Fibroblast of mammary gland (primary cell): ENCODE measurements at regions not wholly inside any gene's neighbourhood (a gene's known extent, or its start where the extent isn't known, plus 50 kb on each side); places are given as distances from the start of the nearest gene placed in this dataset.

Source experiments
- DNase-seq: peaks from one replicate; pipeline ENCODE4 v3.0.0-alpha.2; 2010; ENCODE audit warnings: low read depth
- H3K4me3 ChIP-seq: 2 replicates; pipeline ENCODE4 v1.5.1; 2011; ENCODE audit warnings: low read depth, mild to moderate bottlenecking, low read length, moderate library complexity; ENCODE audit not compliant: control insufficient read depth
- TF ChIP-seq, protein P1 (sequence below): conservative IDR thresholded peaks from 2 replicates; pipeline ENCODE4 v1.5.1; 2011; ENCODE audit warnings: low read depth, low read length, inconsistent platforms; ENCODE audit not compliant: control insufficient read depth, insufficient read depth

DNA sequence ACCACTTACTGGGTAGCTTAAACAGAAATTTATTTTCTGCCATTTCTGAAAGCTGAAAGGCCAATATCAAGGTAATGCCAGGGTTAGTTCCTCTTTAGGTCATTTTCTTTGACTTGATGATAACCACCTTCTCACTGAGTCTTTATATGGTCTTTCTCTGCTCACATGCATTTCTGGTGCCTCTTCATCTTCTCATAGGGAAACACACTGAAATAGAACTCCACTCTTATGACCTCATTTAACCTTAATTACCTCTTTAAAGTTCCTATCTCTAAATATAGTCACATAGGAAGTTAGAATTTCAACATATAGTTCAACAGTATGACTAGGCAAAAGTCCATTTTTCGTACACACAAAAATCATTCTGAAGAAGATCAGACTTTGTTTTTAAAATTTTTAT lies 616.8 kb upstream of the VRK2 start:
- DNase-seq, result no peak
- TF ChIP-seq, protein P1, sequence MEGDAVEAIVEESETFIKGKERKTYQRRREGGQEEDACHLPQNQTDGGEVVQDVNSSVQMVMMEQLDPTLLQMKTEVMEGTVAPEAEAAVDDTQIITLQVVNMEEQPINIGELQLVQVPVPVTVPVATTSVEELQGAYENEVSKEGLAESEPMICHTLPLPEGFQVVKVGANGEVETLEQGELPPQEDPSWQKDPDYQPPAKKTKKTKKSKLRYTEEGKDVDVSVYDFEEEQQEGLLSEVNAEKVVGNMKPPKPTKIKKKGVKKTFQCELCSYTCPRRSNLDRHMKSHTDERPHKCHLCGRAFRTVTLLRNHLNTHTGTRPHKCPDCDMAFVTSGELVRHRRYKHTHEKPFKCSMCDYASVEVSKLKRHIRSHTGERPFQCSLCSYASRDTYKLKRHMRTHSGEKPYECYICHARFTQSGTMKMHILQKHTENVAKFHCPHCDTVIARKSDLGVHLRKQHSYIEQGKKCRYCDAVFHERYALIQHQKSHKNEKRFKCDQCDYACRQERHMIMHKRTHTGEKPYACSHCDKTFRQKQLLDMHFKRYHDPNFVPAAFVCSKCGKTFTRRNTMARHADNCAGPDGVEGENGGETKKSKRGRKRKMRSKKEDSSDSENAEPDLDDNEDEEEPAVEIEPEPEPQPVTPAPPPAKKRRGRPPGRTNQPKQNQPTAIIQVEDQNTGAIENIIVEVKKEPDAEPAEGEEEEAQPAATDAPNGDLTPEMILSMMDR, result no peak
- H3K4me3 ChIP-seq, result no peak overlapping the region

DNA sequence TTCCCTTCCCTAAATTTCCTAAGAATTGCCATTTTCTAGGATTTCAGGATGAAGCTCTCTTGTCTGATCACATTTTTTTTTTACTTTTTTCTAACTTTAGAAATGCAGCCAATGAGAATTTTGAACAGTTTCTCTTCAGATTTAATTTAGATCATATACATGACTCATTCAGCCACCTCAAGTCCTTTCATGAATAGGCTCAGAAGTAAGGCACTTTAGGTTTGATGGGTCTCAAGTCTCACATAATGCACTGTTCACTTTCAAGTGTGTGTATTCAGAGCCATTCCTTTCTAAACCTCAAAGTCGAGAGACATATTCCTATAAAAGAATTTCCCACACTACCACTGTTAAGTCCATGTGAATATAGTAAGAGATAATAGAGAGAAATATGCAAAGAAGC lies 614.1 kb upstream of the VRK2 start:
- TF ChIP-seq, protein P1, result no peak
- no peak overlapping the region for H3K4me3 ChIP-seq
- DNase-seq, result no peak

DNA sequence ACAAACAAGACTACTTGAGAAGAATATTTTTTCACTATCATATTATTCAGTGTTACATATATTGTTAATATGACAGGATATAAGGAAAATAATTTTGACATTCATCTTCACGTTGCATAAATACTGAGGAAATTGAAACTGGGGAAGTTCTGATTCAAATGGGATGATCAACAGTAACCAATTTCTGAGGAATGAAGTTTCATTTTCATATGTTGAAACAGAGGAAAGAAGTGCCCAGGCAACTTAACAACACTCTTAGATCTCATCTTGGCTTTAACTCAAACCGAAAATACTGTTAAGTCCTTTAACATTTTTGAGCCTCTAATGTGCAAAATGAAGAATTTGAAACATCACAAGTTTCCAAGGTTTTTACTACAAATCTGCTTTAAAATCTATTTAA lies 612.2 kb upstream of the VRK2 start:
- DNase-seq, result no peak
- TF ChIP-seq, protein P1, result no peak
- H3K4me3 ChIP-seq, result no peak overlapping the region

DNA sequence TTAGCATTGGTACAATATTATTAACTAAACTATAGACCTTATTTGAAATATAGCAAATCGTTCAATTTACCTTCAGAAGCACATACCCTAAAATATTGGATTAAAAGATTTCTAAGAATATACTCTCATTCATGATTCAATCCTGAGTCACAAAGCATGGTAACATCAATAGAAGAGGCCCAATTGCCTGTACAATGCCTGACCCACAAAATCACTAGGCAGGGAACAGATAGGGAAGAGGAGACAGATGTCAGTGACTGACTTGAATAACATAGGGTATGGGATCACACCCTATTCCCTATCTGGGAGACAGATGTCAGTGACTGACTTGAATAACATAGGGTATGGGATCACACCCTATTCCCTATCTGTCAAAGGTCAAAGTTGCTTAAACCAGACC lies 611.6 kb upstream of the VRK2 start:
- no peak overlapping the region for H3K4me3 ChIP-seq
- DNase-seq, result peak; percentile 23
- TF ChIP-seq, protein P1, result no peak

DNA sequence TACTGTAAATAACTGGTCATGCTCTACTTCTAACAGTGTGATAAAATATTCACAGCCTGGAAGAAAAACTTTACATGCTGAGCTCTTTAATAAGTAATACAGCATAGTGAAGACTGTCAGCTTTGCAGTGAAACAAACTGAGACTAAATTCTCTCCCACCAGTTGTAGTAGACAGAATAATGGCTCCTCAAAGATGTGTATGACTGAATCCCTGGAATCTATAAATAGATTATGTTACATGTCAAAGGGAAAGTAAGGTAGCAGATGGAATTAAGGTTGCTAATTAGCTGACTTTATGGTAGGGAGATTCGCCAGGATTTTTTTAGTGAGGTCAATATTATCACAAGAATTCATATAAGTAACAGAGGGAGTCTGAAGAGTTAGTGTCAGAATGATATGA lies 609.5 kb upstream of the VRK2 start:
- H3K4me3 ChIP-seq, result no peak overlapping the region
- TF ChIP-seq, protein P1, result no peak
- DNase-seq, result no peak

DNA sequence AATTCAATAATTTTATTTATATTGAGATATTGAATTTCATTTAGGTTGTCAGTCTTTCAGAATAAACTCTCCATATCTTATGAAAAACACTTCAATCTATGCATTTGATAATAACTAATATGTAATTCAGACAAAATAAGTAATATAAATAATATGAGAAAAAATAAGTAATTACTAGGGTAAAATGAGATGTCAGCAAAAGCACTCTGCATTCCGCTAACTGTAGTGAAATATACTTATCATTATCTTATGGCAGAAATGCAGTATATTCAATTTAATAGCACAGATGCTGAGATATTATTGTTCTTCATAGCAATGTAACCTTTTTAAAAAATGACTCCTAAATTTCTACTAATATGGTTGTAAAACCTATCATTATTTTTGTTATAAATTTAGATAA lies 606.2 kb upstream of the VRK2 start:
- DNase-seq, result no peak
- TF ChIP-seq, protein P1, result no peak
- no peak overlapping the region for H3K4me3 ChIP-seq

DNA sequence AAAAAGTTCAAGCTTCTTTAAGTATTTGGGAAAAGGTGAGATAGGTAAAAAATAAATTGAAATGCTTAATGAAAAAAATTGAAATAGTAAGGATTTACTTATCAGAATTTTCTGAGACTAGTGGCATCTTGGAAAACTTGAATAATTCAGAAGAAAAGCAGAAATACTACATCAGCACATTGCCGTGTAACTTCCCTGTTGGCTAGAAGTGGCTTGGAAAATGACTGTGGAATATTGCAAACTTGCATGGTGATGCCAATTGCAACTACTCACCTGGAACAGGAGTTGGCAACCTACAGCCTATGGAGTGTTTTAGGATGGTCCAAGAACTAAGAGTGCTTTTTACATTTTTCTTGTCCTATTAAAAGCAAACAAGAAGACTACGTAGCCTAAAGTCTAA lies 603.5 kb upstream of the VRK2 start:
- TF ChIP-seq, protein P1, result no peak
- no peak overlapping the region for H3K4me3 ChIP-seq
- no peak for DNase-seq
